GM12865 (cell line): ENCODE measurements at regions not wholly inside any gene's neighbourhood (a gene's known extent, or its start where the extent isn't known, plus 50 kb on each side); places are given as distances from the start of the nearest gene placed in this dataset.
"Not testable (repeated sequence)": the region's sequence is repeated elsewhere in the genome, so short reads cannot be mapped to it uniquely, and the experiment has no call there.

Experiments
- DNase-seq: peaks from one replicate; pipeline ENCODE4 v3.0.0; 2010; ENCODE audit warnings: low read depth
- H3K4me3 ChIP-seq: 2 replicates; pipeline ENCODE4 v1.5.1; 2011; ENCODE audit warnings: mild to moderate bottlenecking, low read depth, low read length, control low read depth
- TF ChIP-seq, protein P1 (sequence below): IDR thresholded peaks from 2 replicates; pipeline ENCODE4 v1.5.1; 2011; ENCODE audit warnings: low read length, control low read depth, low read depth, inconsistent platforms; ENCODE audit not compliant: insufficient read depth; ENCODE audit errors: missing control alignments

DNA sequence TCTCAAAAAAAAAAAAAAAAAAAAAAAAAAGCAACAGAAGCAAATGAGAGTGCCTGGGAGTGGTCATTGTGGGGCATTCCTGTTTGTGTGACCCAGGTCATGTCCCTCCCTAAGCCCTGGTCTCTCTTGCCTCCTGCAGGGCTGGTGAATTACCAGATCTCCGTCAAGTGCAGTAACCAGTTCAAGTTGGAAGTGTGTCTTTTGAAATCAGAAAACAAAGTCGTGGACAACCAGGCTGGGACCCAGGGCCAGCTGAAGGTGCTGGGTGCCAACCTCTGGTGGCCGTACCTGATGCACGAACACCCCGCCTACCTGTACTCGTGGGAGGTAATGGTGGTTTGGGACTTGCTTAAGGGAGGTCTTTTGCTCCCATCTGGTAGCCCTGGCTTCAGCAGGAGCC is 1362.0 kb downstream of the CDH12 start:
- not testable (repeated sequence) for DNase-seq, H3K4me3 ChIP-seq

DNA sequence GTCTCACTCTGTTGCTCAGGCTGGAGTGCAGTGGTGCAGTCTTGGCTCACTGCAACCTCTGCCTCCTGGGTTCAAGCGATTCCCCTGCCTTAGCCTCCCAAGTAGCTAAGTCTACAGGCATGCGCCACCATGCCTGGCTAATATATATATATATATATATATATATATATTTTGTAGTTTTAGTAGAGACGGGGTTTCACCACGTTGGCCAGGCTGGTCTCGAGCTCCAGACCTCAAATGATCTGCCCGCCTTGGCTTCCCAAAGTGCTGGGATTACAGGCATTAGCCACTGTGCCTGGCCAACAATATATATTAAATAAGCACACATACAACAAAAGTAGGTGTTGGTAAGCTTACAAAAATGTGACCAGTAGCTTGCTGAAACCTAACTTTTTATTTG is 1364.3 kb downstream of the CDH12 start:
- H3K4me3 ChIP-seq, DNase-seq: not testable (repeated sequence)

DNA sequence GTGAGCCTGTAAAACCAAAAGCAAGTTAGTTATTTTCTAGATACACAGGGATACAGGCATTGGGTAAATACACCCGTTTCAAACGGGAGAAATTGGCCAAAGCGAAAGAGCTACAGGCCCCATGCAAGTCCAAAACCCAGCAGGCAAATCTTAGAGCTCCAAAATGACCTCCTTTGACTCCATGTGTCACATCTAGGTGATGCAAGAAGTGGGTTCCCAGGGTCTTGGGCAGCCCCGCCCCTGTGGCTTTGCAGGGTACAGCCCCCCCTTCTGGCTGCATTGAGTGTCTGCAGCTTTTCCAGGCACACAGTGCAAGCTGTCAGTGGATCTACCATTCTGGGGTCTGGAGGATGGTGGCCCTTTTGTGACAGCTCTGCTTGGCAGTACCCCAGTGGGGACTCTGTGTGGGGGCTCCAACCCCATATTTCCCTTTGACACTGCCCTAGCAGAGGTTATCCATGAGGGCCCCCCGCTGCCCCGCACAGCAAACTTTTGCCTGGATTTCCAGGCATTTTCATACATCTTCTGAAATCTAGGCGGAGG is 1367.6 kb downstream of the CDH12 start:
- DNase-seq, H3K4me3 ChIP-seq: not testable (repeated sequence)
- TF ChIP-seq, protein P1, sequence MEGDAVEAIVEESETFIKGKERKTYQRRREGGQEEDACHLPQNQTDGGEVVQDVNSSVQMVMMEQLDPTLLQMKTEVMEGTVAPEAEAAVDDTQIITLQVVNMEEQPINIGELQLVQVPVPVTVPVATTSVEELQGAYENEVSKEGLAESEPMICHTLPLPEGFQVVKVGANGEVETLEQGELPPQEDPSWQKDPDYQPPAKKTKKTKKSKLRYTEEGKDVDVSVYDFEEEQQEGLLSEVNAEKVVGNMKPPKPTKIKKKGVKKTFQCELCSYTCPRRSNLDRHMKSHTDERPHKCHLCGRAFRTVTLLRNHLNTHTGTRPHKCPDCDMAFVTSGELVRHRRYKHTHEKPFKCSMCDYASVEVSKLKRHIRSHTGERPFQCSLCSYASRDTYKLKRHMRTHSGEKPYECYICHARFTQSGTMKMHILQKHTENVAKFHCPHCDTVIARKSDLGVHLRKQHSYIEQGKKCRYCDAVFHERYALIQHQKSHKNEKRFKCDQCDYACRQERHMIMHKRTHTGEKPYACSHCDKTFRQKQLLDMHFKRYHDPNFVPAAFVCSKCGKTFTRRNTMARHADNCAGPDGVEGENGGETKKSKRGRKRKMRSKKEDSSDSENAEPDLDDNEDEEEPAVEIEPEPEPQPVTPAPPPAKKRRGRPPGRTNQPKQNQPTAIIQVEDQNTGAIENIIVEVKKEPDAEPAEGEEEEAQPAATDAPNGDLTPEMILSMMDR, result peak; percentile 20

DNA sequence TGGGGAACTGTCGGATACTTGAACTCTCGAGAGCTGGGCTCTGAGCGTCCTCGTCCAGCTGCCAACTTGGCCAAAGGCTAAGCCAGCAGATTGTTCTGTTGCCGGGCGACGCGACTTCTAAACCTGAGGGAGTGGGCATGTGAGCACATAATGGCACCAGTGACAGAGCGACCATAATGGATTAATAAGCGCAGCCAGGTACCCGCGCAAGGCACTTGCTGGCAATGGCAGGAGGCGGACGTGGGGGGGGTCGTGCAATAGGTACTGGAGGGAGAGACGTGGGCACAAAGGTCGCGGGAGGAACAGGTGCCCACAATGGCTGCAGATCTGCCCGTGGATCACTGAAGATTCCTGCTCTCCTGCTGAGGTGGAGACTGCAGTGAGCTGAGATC is 1368.7 kb downstream of the CDH12 start:
- not testable (repeated sequence) for DNase-seq, H3K4me3 ChIP-seq

DNA sequence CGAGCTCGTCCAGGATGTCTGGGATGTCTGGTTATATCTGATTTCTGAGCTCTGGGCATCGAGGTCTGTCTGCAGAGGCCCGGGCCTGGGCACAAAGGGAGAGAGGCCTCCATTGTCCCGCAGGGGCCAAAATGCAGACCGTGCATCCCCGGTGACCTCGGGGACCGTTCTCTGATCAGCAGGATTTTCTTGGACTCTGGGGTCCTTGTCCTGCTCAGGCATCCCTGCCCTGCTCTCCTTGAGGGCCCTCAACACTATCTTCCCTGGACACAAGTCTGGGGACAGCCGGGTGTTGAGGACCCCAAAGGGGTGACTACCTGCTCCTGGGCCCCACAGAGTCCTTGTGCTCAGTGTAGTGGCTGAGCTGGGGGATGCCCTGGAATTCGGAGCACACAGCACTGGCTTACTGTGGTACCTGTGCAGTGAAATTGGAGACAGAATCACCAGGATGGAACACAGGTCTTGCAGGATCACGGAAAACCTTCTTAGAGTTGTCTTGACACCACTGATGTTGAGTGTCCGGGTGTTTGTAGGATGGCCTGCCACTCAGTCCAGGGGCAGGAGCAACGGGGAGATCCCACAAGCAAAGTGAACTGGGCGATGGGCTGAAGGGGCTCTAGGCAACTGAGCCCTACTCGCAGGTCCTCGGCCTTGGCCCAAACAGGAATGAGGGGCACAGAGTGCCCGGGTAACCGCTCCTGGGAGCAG is 1369.2 kb downstream of the CDH12 start:
- not testable (repeated sequence) for DNase-seq, H3K4me3 ChIP-seq

DNA sequence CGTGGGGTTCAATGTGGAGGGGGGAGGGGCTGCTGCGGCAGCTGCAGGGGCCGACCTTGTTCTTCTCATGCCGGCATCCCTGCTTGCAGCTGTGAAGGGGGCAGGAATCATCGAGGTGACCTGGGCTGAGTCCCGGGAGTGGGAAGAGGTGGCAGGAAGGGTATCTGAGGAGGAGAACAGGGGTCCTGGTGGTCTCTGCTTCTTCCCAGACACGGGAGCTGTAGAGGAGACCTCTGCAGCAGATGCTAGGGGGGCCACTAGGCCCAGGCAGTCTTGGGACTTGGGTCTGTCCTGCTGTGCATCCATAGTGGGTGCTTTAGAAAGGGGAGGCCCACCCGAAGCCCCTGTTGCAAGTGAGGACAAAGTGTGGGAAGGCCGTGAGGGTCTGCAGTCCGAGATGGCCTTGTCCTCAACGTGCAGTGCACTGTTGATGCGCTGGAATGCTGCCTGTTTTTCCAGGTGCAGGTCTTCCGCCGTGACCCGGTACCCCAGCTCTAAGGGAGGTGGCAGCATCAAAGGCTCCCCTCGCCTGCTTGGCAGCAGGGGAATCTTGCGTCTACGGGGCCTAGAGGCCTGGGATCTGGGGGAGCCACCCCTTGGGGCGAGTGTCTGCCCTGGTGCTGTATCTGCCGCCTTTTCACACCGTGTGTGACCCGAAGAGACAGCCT is 1370.0 kb downstream of the CDH12 start:
- not testable (repeated sequence) for DNase-seq

DNA sequence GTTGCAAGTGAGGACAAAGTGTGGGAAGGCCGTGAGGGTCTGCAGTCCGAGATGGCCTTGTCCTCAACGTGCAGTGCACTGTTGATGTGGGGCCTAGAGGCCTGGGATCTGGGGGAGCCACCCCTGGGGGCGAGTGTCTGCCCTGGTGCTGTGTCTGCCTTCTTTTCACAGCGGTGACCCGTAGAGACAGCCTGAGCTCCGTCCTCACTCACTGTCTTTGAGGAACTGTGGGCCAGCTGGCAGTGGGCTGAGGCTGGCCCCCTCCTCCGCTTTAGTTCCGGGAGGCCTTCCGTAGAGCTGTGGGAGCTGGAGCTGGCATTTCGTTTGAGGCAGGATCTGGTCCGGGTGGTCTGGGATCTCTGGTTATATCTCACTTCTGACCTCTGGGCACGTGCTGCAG is 1370.6 kb downstream of the CDH12 start:
- not testable (repeated sequence) for DNase-seq, H3K4me3 ChIP-seq

More for the DNA sequence above, 1370.0 kb downstream of the CDH12 start:
- H3K4me3 ChIP-seq, result not testable (repeated sequence)

DNA sequence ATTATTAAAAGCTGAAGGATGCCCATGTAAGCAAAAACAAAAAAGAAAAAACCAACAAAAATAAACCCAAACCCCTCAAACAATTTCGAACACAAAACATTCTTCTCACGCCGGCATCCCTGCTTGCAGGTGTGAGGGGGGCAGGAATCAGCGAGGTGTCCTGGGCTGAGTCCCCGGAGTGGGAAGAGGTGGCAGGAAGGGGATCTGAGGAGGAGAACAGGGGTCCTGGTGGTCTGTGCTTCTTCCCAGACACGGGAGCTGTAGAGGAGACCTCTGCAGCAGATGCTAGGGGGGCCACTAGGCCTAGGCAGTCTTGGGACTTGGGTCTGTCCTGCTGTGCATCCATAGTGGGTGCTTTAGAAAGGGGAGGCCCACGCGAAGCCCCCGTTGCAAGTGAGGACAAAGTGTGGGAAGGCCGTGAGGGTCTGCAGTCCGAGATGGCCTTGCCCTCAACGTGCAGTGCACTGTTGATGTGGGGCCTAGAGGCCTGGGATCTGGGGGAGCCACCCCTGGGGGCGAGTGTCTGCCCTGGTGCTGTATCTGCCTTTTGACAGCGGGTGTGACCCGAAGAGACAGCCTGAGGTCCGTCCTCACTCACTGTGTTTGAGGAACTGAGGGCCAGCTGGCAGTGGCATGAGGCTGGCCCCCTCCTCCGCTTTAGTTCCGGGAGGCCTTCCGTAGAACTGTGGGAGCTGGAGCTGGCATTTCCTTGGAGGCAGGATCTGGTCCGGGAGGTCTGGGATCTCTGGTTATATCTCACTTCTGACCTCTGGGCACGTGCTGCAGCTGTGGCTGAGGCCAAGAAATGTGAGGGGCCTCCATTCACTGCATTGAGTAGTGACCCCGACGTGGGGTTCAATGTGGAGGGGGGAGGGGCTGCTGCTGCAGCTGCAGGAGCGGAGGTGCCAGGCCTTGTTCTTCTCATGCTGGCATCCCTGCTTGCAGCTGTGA is 1371.5 kb downstream of the CDH12 start:
- DNase-seq, H3K4me3 ChIP-seq: not testable (repeated sequence)

DNA sequence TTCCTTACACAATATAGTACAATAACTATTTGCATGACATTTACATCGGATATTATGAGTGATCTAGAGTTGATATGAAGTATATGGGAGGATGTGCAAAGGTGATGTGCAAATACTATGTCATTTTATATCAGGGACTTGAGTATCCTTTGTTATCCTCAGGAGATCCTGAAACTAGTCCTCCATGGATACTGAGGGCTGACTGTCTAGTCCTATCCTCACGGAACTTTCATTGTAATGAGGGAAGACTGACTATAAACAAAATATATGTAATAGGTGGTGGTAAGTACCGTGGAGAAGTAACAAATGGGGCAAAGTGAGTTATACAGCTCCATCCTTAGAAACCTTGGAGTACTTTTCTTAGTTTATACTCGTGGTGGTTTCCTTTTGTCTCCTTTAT is 1373.1 kb downstream of the CDH12 start:
- H3K4me3 ChIP-seq, DNase-seq: not testable (repeated sequence)

DNA sequence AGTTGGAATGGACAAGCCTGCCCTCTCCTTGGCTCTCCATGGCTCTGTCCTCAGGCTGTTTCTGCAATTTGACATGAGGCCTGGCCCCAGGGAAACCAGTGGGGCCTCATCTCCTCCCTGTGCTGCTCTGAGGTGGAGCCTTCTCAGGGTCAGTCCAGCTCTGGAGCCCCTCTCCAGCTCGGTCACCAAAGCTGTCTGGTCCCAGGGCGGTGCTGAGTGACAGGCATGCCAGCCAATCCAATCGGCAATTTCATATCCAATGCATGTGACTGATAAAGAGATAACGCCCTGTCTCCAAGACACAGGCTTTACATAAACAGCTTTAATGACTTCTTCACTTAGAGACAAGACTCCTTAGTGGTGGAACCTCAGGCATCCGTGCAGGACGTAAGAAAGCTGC is 1379.2 kb downstream of the CDH12 start:
- H3K4me3 ChIP-seq, DNase-seq: not testable (repeated sequence)

DNA sequence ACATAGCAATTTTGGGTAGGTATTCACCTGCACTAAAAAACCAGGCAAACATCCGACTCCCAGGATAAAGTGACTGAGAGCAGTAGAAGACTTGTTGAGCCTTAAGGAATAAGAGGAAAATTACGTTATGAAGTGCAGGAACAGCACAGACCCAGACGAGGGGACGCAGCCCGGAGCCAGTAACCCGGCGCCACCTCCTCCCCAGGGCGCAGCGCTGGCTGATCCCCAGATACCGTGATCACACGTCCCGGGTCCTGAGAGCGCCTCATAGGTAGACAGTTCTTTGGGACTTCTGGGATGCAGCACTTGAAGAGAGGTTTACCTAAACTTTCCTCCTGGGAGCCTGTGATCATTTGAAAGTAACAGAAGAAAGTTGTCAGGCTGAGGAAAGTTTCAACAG is 1379.7 kb downstream of the CDH12 start:
- DNase-seq, H3K4me3 ChIP-seq: not testable (repeated sequence)

DNA sequence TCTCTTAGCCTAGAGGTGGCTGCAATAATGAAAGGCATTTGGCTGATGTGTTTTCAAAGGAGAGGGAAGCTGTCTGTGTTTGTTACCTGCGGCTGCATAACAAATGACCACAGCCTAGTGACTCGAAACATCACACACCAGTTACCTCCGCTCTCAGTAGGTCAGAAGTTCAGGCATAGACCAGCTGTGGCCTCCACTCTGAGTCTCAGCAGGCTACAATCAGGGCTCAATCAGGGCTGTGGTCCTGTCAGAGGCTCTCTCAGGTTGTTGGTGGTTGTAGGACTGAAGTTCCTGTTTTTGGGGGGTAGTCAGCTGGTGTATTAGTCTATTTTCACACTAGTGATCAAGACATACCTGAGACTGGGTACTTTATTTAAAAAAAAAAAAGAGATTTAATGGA is 1381.5 kb downstream of the CDH12 start:
- not testable (repeated sequence) for H3K4me3 ChIP-seq, DNase-seq

DNA sequence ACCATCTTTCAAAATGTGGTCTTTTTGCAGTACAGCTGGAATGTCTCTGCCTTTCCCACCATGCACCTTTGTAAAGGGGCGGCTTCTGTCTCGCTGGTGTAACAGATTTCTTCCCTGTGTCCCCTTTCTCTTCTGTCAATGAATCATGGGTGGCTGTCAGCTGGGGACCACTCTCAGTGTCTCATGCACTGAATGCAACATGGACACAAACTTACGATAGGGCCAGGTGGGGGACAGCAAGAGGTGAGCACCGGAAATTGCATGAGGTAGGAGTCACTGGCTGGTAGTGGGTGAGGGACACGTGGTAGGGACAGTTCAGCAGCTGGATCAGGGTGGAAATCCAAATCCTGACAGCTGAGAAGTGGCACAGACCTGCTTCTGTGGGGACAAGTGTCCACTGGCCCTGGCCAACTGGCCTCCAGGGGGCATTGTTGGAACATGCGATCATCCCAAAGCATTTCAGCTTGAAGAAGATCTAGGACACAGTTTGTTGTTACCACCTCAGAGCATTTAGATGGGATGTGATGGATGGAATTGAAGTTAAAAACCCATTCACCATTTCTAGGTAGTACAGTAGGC is 1383.5 kb downstream of the CDH12 start:
- H3K4me3 ChIP-seq, DNase-seq: not testable (repeated sequence)

DNA sequence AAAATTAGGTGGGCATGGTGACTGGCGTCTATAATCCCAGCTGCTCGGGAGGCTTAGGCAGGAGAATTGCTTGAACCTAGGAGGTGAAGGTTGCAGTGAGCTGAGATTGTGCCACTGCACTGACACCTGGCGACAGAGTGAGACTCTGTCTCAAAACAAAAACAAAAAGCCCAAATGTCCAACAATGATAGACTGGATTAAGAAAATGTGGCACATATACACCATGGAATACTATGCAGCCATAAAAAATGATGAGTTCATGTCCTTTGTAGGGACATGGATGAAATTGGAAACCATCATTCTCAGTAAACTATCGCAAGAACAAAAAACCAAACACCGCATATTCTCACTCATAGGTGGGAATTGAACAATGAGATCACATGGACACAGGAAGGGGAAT is 1385.6 kb downstream of the CDH12 start:
- not testable (repeated sequence) for H3K4me3 ChIP-seq, DNase-seq

DNA sequence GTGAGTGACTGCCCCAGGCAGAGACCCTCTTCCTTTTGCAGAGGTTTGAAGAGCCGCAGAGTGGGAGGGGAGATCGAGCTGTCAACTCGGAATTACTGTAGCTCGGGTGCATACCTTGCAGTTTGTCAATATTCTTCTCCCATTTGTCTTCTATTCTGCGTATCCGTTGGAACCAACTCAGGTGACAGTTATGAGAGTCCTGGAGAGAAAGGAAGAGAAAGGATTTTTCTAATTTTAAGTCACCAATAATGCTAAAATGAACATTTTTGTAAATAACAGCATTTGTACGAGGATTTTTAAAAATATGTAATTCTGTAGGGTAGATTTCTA is 1393.4 kb downstream of the CDH12 start:
- peak overlapping the region; percentile 71 for H3K4me3 ChIP-seq
- DNase-seq, result not testable (repeated sequence)
